Liver (tissue), 8 donors: ENCODE measurements at regions not wholly inside any gene's neighbourhood (a gene's known extent, or its start where the extent isn't known, plus 50 kb on each side); places are given as distances from the start of the nearest gene placed in this dataset.

Experiments
- DNase-seq: peaks from one replicate; pipeline ENCODE4 v3.0.0-alpha.2; 2017; ENCODE audit warnings: low spot score
- H3K27ac ChIP-seq, 2 donors: one replicate each; pipeline ENCODE4 v1.7.0; 2013; ENCODE audit warnings: inconsistent platforms in 2 of 2, low read length in 2 of 2, control low read depth in 1 of 2, low read depth in 1 of 2, mild to moderate bottlenecking in 1 of 2
- H3K27me3 ChIP-seq, 4 donors: one replicate each; pipeline versions ENCODE4 v1.6.1 to v1.7.0; 2013; ENCODE audit warnings: low read length in 3 of 4, inconsistent platforms in 1 of 4, mild to moderate bottlenecking in 1 of 4, moderate library complexity in 1 of 4; ENCODE audit not compliant: control insufficient read depth in 4 of 4, insufficient read depth in 4 of 4
- H3K36me3 ChIP-seq, 4 donors: one replicate each; pipeline versions ENCODE4 v1.6.1 to v1.7.0; 2013; ENCODE audit warnings: low read length in 3 of 4, mild to moderate bottlenecking in 3 of 4, low read depth in 1 of 4, moderate library complexity in 1 of 4; ENCODE audit not compliant: control insufficient read depth in 4 of 4, insufficient read depth in 3 of 4
- H3K4me1 ChIP-seq, 4 donors: one replicate each; pipeline versions ENCODE4 v1.6.1 to v1.7.0; 2013; ENCODE audit warnings: low read length in 3 of 4, mild to moderate bottlenecking in 3 of 4, moderate library complexity in 1 of 4; ENCODE audit not compliant: control insufficient read depth in 4 of 4, insufficient read depth in 4 of 4
- H3K4me3 ChIP-seq, 3 donors: one replicate each; pipeline versions ENCODE4 v1.6.1 to v1.7.0; 2013; ENCODE audit warnings: low read length in 3 of 3, control low read depth in 1 of 3, low read depth in 1 of 3, mild to moderate bottlenecking in 1 of 3
- H3K9ac ChIP-seq, 2 donors: one replicate each; pipeline ENCODE4 v1.7.0; 2013; ENCODE audit warnings: low read length in 2 of 2, mild to moderate bottlenecking in 2 of 2, moderate library complexity in 2 of 2, control low read depth in 1 of 2, low read depth in 1 of 2
- H3K9me3 ChIP-seq, 4 donors: one replicate each; pipeline versions ENCODE4 v1.6.1 to v1.7.0; 2013; ENCODE audit warnings: low read length in 3 of 4; ENCODE audit not compliant: control insufficient read depth in 4 of 4
- ATF3 ChIP-seq: IDR thresholded peaks from 2 replicates; pipeline ENCODE4 v1.6.1; 2016; ENCODE audit warnings: antibody characterized with exemption
- CTCF ChIP-seq: fragments of 150-350 bp; IDR thresholded peaks from 2 replicates; pipeline ENCODE4 v1.5.1; 2017; ENCODE audit warnings: improper control_type of control experiment, low read depth, low read length; ENCODE audit not compliant: missing input control
- FOXA1 ChIP-seq: IDR thresholded peaks from 2 replicates; pipeline ENCODE4 v1.6.1; 2016; ENCODE audit warnings: antibody characterized with exemption
- GABPA ChIP-seq, 2 donors: IDR thresholded peaks in 1 of 2; conservative IDR thresholded peaks in 1 of 2; 2 replicates each; pipeline ENCODE4 v1.6.1; 2016; ENCODE audit warnings: antibody characterized with exemption in 2 of 2, mild to moderate bottlenecking in 1 of 2, moderate library complexity in 1 of 2
- HNF4A ChIP-seq, 2 donors: conservative IDR thresholded peaks; 2 replicates each; pipeline ENCODE4 v1.6.1; 2016; ENCODE audit warnings: antibody characterized with exemption in 2 of 2, mild to moderate bottlenecking in 2 of 2
- HNF4G ChIP-seq: IDR thresholded peaks from 2 replicates; pipeline ENCODE4 v1.6.1; 2016; ENCODE audit warnings: antibody characterized with exemption
- MAX ChIP-seq: IDR thresholded peaks from 2 replicates; pipeline ENCODE4 v1.6.1; 2016; ENCODE audit warnings: antibody characterized with exemption
- RAD21 ChIP-seq, 2 donors: IDR thresholded peaks; 2 replicates each; pipeline ENCODE4 v1.6.1; 2016; ENCODE audit warnings: antibody characterized with exemption in 2 of 2, mild to moderate bottlenecking in 2 of 2
- RXRA ChIP-seq, 2 donors: IDR thresholded peaks; 2 replicates each; pipeline ENCODE4 v1.6.1; 2017 to 2018; ENCODE audit warnings: antibody characterized with exemption in 2 of 2, mild to moderate bottlenecking in 1 of 2
- YY1 ChIP-seq: IDR thresholded peaks from 2 replicates; pipeline ENCODE4 v1.6.1; 2016; ENCODE audit warnings: antibody characterized with exemption, mild to moderate bottlenecking
- WGBS: extraction: QIAGEN DNeasy Blood & Tissue Kit; methylation state at CpG from one replicate; pipeline ENCODE4 v1.1.7; 2013; 5-methylcytosine and 5-hydroxymethylcytosine counted together
- donor health status: healthy.
- donor health status: healthy.
- donor health status: healthy.
- donor health status: healthy.
- donor health status: healthy.

GRCh38 chr4:171441300-171441941, 371.8 kb upstream of the GALNTL6 start:
- Histone ChIP-seq H3K27me3 (no peaks in the 10 kb centered on the region), H3K4me1 (no peaks in the 10 kb centered on the region), H3K9me3 (no peaks in the 10 kb centered on the region), H3K36me3 (no peaks in the 10 kb centered on the region), H3K4me3 (no peak overlapping the region), H3K9ac (no peak overlapping the region), H3K27ac (no peak overlapping the region)
- WGBS: 31% methylated on average over 1 of the region's 1 CpG
- no peak for DNase-seq
- no peak for TF ChIP-seq CTCF
- TF ChIP-seq RAD21 (IDR thresholded peaks at IDR 0.05): no peak
- no peak for TF ChIP-seq YY1
- TF ChIP-seq MAX: no peak

GRCh38 chr4:171433674-171434073, 379.5 kb upstream of the GALNTL6 start:
- Histone ChIP-seq H3K9me3 (no peaks in the 10 kb centered on the region), H3K27me3 (no peaks in the 10 kb centered on the region), H3K36me3 (no peaks in the 10 kb centered on the region), H3K4me1 (no peaks in the 10 kb centered on the region), H3K9ac (no peak overlapping the region), H3K4me3 (no peak overlapping the region), H3K27ac (no peak overlapping the region)
- no peak for DNase-seq
- TF ChIP-seq ATF3: no peak

- no peak for TF ChIP-seq FOXA1
- no peak for TF ChIP-seq RXRA (IDR thresholded peaks at IDR 0.05)
- no peak for TF ChIP-seq HNF4G
Observed at GRCh38 chr4:171432536-171432935, 380.7 kb upstream of the GALNTL6 start.

GRCh38 chr4:171430495-171430894, 382.7 kb upstream of the GALNTL6 start:
- H3K27me3 ChIP-seq: no peaks in the 10 kb centered on the region
- no peak for DNase-seq
- no peak overlapping the region for H3K4me3 ChIP-seq
- H3K4me1 ChIP-seq: no peaks in the 10 kb centered on the region
- WGBS: 89% methylated on average over 3 of the region's 3 CpGs
- no peaks in the 10 kb centered on the region for H3K36me3 ChIP-seq
- TF ChIP-seq HNF4A (conservative IDR thresholded peaks at IDR 0.05): no peak
- no peak for TF ChIP-seq GABPA (IDR thresholded peaks at IDR 0.05 in 1 of 2, conservative IDR thresholded peaks at IDR 0.05 in 1 of 2)
- no peak for TF ChIP-seq MAX
- no peaks in the 10 kb centered on the region for H3K9me3 ChIP-seq
- H3K9ac ChIP-seq: no peak overlapping the region
- H3K27ac ChIP-seq: no peak overlapping the region

More at GRCh38 chr4:171432536-171432935, 380.7 kb upstream of the GALNTL6 start:
- DNase-seq: no peak
- H3K27me3 ChIP-seq: no peaks in the 10 kb centered on the region
- H3K9me3 ChIP-seq: no peaks in the 10 kb centered on the region
- no peaks in the 10 kb centered on the region for H3K4me1 ChIP-seq
- no peak overlapping the region for H3K9ac ChIP-seq
- no peak overlapping the region for H3K27ac ChIP-seq
- H3K4me3 ChIP-seq: no peak overlapping the region
- H3K36me3 ChIP-seq: no peaks in the 10 kb centered on the region
